Astrocyte of the hippocampus (primary cell): ENCODE measurements at regions not wholly inside any gene's neighbourhood (a gene's known extent, or its start where the extent isn't known, plus 50 kb on each side); places are given as distances from the start of the nearest gene placed in this dataset.
A peak's percentile ranks its signal among the peaks of the same experiment; 100 is the strongest.
"Not testable (repeated sequence)": the region's sequence is repeated elsewhere in the genome, so short reads cannot be mapped to it uniquely, and the experiment has no call there.

ENCODE experiments used
- DNase-seq: peaks from one replicate; pipeline ENCODE4 v3.0.0; 2011; ENCODE audit warnings: low read depth, low spot score

DNA sequence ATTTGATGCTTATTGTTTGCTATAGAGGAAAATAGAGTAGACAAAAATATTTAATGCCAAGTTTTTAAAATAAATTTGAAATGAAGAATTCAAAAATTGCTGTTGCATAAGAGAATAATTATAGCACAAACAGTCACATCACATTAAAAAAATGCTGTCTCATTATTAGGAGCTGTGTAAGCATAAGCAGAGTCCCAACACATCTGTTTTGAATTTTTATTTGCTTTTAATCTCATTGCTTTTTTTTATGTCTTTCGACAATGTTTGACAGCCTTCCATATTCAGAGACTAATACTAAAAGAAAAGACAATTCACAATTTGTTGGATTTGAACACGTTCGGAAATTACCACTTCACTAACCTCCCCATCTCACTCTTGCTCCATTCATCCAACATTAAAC is 143.5 kb downstream of the TFPI2 start:
- DNase-seq: no peak

DNA sequence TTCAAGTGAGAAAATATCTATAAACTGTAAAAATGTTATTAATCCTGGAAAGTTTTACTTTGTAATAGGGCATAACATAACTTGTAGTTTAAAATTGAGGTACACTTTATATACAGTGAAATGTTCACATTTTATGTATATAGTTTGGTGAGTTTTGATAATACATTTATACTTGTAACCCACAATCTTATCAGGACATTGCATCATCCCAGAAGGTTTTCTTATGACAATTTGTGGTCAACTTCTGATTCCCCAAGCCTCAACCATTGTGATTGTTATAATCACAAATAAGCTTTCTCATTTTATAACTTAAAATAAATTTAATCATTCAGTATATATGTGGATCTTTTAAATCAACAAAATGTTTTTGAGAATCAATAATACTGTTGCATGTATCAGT is 151.1 kb downstream of the TFPI2 start:
- DNase-seq: no peak

- no peak for DNase-seq
These were observed 152.6 kb downstream of the TFPI2 start for GRCh38 chr7:93737953-93738352.

DNA sequence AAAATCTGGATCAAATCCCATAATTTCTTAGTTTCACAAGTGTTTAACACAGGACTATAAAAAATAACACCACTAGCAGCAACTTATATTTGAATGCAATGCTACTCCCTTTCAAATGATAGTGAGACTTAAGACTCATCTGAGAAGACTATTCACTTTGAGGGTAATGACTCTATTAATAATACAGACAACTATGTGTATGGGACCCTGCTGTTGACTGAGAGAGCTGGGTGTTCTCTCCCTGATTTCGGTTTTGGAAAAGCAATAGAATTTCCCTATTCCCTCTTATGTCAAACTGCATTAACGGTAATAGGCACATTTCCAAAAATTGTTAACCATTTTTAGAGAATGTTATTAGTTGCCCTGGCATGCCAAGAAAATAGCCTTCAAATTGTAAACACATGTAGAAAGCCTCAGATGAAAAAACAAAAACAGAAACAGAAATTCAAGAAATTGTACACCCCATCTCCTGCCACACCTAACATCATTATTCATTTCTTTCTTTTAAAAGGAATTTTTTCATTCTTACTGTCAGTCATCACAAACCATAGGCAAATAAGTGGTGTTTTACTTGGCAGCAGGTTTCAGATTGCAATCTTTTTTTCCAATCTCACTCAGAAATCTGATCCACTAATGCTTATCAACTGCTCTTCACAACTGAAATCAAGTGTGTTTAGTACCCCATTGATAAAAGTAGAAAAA is 153.7 kb downstream of the TFPI2 start:
- DNase-seq: peak; percentile 10

- DNase-seq: no peak
These were observed 153.8 kb upstream of the CALCR start for GRCh38 chr7:93728292-93728691.

GRCh38 chr7:93725954-93726353 is 151.4 kb upstream of the CALCR start:
- no peak for DNase-seq

- no peak for DNase-seq
These were observed 149.1 kb upstream of the CALCR start for GRCh38 chr7:93723424-93724124.

- no peak for DNase-seq
These were observed 145.6 kb upstream of the CALCR start for GRCh38 chr7:93720106-93720505.

- DNase-seq: peak; percentile 67
These were observed 145.0 kb upstream of the CALCR start for GRCh38 chr7:93719546-93719945.

DNA sequence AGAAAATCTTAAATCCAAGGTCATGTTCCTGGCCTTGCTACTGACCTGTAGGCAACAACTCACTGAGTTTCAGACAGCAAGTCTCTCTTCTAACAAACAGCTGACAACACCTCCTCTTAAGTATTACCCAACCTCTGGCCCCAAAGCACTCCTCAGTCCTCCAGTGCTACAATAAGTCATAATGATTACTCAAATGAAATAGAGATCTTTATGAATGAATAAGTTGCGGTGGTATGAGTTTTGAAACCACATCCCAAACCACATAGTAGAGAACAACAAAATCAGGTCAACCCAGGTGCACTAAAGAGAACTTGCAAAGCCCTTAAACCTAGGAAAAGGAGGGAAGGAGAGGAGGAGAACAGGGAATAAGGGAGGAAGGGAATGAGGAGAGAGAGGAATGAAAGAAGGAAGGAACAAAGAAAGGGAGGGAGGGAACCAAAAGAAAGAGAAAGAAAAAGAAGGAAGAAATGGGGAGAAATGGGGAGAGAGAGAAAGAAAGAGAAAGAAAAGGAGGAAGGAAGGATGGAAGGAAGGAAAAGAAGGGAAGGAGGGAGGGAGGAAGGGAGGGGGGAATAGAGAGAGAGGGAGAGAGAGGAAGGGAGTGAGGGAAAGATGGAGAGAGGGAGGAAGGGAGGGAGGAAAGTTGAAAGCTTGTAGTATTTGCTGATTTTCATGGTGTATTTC is 142.8 kb upstream of the CALCR start:
- DNase-seq: no peak

DNA sequence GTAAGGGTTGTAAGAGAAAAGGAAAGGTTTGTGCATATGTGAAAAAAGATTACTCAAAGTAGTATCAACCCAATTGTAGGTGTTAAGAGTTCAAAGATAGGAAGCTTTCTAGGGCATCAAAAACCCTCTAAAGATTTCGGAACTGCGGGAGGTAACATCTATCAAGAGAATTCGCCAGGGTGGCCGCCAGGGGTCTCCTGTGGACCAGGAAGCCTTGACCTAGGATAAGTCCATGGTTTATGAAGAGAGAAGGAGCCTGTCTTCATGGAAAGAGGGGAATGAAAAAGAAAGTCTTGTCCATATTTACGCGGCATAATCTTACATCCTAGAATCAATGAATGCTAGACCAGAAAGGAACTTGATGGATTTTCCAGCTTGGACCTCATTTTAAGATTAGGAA is 140.7 kb upstream of the CALCR start:
- DNase-seq: peak; percentile 51

DNA sequence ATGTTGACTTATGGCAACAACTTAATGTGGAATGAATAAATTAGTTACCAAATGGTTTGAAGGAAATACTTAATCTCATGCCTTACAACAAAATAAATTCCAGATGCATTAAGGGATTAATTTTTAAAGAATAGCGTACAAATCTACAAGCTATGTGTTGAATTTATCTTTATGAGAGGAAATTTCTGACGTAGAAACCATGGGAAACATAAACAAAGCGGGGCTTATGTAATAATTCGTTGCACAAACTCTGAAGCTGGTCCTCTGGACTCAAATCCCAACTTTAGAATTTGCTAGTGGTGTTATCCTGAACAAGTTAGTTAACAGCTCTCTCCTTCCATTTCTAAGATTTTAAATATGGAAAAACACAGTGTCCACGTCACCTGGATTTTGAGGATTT is 137.4 kb upstream of the CALCR start:
- no peak for DNase-seq

DNA sequence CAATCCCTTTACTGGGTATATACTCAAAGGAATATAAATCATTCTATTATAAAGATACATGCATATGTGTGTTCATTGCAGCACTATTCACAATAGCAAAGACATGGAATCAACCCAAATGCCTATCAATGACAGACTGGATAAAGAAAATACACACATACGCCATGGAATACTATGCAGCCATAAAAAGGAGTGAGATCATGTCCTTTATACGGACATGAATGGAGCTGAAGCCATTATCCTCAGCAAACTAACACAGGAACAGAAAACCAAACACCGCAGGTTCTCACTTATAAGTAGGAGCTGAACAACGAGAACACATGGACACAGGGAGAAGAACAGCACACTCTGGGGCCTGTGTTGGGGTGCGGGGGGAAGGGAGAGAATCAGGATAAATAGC is 133.7 kb upstream of the CALCR start:
- not testable (repeated sequence) for DNase-seq

- no peak for DNase-seq
These were observed 132.7 kb upstream of the CALCR start for GRCh38 chr7:93707249-93707648.

- not testable (repeated sequence) for DNase-seq
These were observed 131.6 kb upstream of the CALCR start for GRCh38 chr7:93706162-93706561.

DNA sequence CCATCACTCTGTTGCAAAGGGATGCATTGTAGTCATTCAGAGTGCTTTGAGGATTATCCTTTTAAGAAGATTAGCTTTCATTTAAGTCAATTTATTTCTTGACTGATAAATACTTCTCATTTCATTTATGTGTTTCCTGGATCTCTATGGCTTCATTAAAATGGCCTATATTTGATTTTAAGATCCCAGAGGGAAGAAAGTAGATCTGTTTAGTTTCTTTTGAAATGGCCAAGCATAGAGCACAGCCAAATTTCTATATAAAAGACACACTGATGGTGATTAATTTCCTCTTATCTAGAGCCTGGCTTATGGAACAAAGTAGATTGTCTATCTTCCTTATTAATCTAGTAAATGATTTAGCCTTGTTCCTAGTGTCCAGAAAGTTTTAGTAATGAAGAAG is 129.7 kb upstream of the CALCR start:
- no peak for DNase-seq

DNA sequence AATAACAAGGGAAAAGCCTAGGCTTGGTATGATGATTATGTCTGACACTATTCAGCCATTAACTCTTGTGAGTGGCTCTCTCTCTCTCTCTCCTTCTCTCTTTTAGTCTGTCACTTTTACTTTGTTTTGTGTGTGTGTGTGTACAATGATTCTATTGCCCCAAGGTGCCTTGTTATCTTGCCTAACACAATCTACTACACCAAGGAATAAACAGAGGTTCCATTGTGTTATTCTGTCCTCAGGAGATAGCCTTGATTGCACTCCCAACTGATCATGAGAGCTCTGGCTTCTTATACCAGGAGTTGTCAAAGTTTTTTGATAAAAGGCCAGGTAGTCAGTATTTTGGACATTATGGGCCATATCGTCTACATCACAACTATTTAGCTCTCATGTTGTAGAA is 123.4 kb upstream of the CALCR start:
- no peak for DNase-seq

- no peak for DNase-seq
These were observed 119.3 kb upstream of the CALCR start for GRCh38 chr7:93693796-93694195.

DNA sequence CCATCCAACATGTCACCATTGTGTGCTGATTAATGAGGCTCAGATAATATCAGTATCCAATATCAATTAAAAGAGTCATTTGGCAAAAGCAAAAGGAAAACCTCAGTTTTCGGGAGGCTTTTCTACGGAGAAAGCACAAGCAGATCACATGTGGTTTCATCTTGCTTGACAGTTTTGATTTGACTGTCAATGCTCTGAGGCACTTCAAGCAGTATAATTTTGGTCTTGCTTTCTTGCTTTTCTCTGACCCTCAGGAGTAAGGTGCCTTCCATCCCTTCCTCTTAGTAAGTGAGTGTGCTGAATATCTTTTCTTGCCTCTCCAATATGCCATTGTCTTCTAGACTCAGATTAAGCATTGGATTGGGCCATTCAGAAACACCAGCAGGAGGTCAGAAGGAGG is 115.5 kb upstream of the CALCR start:
- DNase-seq: no peak

GRCh38 chr7:93678185-93678584 is 103.7 kb upstream of the CALCR start:
- no peak for DNase-seq

DNA sequence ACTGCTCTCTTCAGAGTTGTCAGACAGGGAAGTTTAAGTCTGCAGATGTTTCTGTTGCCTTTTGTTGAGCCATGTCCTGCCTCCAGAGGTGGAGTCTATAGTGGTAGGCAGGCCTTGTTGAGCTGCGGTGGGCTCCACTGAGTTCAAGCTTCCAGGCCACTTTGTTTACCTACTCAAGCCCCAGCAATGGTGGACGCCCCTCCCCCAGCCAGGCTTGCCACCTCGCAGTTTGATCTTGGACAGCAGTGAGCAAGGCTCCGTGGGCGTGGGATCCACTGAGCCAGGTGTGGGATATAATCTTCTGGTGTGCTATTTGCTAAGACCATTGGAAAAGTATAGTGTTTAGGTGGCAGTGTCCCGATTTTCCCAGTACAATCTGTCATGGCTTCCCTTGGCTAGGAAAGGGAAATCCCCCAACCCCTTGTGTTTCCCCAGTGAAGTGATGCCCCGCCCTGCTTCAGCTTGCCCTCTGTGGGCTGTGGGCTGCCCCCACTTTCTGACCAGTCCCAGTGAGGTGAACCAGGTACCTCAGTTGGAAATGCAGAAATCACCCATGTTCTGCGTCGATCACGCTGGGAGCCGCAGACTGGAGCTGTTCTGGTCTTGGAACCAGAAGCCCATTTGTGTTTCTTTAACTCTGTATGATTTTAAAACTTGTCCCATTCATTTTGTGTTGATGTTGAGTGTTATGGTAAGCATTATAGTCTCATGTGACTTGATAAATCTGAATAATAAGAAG is 89.2 kb upstream of the CALCR start:
- no peak for DNase-seq

DNA sequence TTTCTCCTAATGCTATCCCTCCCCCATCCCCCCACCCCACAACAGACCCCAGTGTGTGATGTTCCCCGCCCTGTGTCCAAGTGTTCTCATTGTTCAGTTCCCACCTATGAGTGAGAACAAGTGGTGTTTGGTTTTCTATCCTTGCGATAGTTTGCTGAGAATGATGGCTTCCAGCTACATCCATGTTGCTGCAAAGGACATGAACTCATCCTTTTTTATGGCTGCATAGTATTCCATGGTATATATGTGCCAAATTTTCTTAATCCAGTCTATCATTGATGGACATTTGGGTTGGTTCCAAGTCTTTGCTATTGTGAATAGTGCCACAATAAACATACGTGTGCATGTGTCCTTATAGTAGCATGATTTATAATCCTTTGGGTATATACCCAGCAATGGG is 83.6 kb upstream of the CALCR start:
- not testable (repeated sequence) for DNase-seq
